ENCODE measurements at regions not wholly inside any gene's neighbourhood (a gene's known extent, or its start where the extent isn't known, plus 50 kb on each side); places are given as distances from the start of the nearest gene placed in this dataset.

DNA sequence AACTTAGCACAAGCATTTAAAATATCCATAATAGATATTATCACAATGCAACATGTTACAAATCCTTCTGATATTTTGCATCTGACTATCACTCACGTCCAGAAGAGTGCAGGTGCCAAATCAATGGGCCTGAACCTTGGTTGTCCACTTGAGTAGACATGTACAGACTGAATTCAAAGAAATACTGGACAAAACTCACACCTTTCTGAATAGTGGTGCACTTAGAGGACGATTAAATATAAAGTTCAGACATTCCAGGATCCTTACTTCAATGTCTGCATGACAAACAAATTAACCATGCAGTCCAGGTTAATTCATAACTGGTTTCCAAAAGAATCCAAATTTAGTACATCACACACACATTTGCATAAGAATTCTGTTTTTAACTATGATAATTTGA lies 406.0 kb upstream of the EDA2R start:
- no peaks in the 10 kb centered on the region for H3K27me3 ChIP-seq (ENCODE audit: control insufficient read depth, insufficient read depth, low read length)
- intact Hi-C loops (cut with micrococcal nuclease) (no loop called here), dilution Hi-C loops (cut with HindIII; ENCODE audit: low sequenced_read_pairs, unreplicated experiment) (no loop called here), in situ Hi-C loops (cut with MboI; ENCODE audit: low sequenced_read_pairs) (no loop called here)
- H2AK9ac ChIP-seq (replicated peaks; ENCODE audit: low read depth, low read length, poor library complexity) = no peak overlapping the region
- WGBS, 2 experiments (ENCODE audit: extremely low coverage in 2 of 2, insufficient read length in 1 of 2) = no CpG with 5 or more reads among the region's 2 CpGs
- no peak overlapping the region for H4K8ac ChIP-seq (ENCODE audit: low read depth in 2 of 2, low read length in 2 of 2)
- no peaks in the 10 kb centered on the region for H3K4me1 ChIP-seq (ENCODE audit: control insufficient read depth, insufficient read depth, low read length)
- H3K27ac ChIP-seq (ENCODE audit: insufficient read depth, low read length) = no peak overlapping the region
- H4K20me1 ChIP-seq (ENCODE audit: insufficient read depth, low read length) = no peaks in the 10 kb centered on the region
- H3K9me3 ChIP-seq (ENCODE audit: control insufficient read depth, insufficient read depth, low read length) = no peaks in the 10 kb centered on the region
- H3K4ac ChIP-seq (ENCODE audit: low read depth, low read length) = no peak overlapping the region
- H3K56ac ChIP-seq (ENCODE audit: extremely low read depth, insufficient read depth, low read length) = no peak overlapping the region
- H2BK15ac ChIP-seq (ENCODE audit: low read depth, low read length) = no peak overlapping the region
- no peak overlapping the region for H2AFZ ChIP-seq (replicated peaks; ENCODE audit: low read length, poor library complexity)
- H2BK20ac ChIP-seq (ENCODE audit: low read depth, low read length) = no peak overlapping the region
- H3K4me3 ChIP-seq (ENCODE audit: insufficient read depth, low read depth, low read length) = no peak overlapping the region
- H4K91ac ChIP-seq (ENCODE audit: insufficient read depth, low read depth, low read length) = no peak overlapping the region
- H2BK120ac ChIP-seq (ENCODE audit: low read depth, low read length) = no peak overlapping the region
- no peak for DNase-seq
- no peak overlapping the region for H3K9ac ChIP-seq (ENCODE audit: low read depth, low read length)
- POLR2A ChIA-PET (ENCODE audit: unreplicated experiment) = no interaction called here
- no peaks in the 10 kb centered on the region for H3K79me1 ChIP-seq (ENCODE audit: low read depth in 1 of 2, low read length in 2 of 2)
- no peak overlapping the region for H3K4me2 ChIP-seq (ENCODE audit: low read depth, low read length)
- H3K14ac ChIP-seq (replicated peaks; ENCODE audit: low read depth, low read length) = no peak overlapping the region
- no peak overlapping the region for H3K18ac ChIP-seq (ENCODE audit: low read depth, low read length)
- no peaks in the 10 kb centered on the region for H3K36me3 ChIP-seq (ENCODE audit: control insufficient read depth, insufficient read depth, low read length)
- no peak overlapping the region for H4K5ac ChIP-seq (ENCODE audit: low read depth, low read length)
- no peak overlapping the region for H2AK5ac ChIP-seq (ENCODE audit: low read depth, low read length)
- no peak overlapping the region for H3K23ac ChIP-seq (ENCODE audit: low read depth, low read length)
- CTCF ChIA-PET = no interaction called here
- ATAC-seq (ENCODE audit: low read depth) = no peak
- BruUV-seq (replicated peaks) = no TSS peak
- TF ChIP-seq, protein P1, sequence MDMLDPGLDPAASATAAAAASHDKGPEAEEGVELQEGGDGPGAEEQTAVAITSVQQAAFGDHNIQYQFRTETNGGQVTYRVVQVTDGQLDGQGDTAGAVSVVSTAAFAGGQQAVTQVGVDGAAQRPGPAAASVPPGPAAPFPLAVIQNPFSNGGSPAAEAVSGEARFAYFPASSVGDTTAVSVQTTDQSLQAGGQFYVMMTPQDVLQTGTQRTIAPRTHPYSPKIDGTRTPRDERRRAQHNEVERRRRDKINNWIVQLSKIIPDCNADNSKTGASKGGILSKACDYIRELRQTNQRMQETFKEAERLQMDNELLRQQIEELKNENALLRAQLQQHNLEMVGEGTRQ (IDR thresholded peaks at IDR 0.05; ENCODE audit: low read depth, low read length) = no peak
- no peak for TF ChIP-seq MAZ (IDR thresholded peaks at IDR 0.05; ENCODE audit: borderline replicate concordance, low read depth, low read length)
- no peak for TF ChIP-seq BHLHE40 (IDR thresholded peaks at IDR 0.05; ENCODE audit: low read depth, low read length)
- TF ChIP-seq MXI1 (IDR thresholded peaks at IDR 0.05; ENCODE audit: borderline replicate concordance, low read depth, low read length) = no peak
- TF ChIP-seq NFE2L2 (IDR thresholded peaks at IDR 0.05; ENCODE audit: low read depth, low read length) = no peak
- no peak for TF ChIP-seq FOS (IDR thresholded peaks at IDR 0.05; ENCODE audit: low read depth, low read length)
- no peaks in the 10 kb centered on the region for H3K9me1 ChIP-seq (ENCODE audit: insufficient read depth, low read length)
- H2BK5ac ChIP-seq (ENCODE audit: low read depth, low read length, poor library complexity, severe bottlenecking) = no peak overlapping the region
